Spleen (tissue), 7 donors: ENCODE measurements at regions not wholly inside any gene's neighbourhood (a gene's known extent, or its start where the extent isn't known, plus 50 kb on each side); places are given as distances from the start of the nearest gene placed in this dataset.

Experiments
- POLR2A ChIP-seq, 3 donors: fragments of 450-650 bp; IDR thresholded peaks; one replicate each; pipeline ENCODE4 v1.5.1; 2017; ENCODE audit warnings: antibody characterized with exemption in 3 of 3, mild to moderate bottlenecking in 1 of 3
- POLR2AphosphoS5 ChIP-seq, 3 donors: sonication (generic); formaldehyde crosslinking; IDR thresholded peaks; one replicate each; pipeline ENCODE4 v1.5.1; 2017; ENCODE audit warnings: antibody characterized with exemption in 3 of 3
- TF ChIP-seq, protein P1 (sequence below), 11 experiments: fragments of 200-600 bp in 7 of 11; fragments of 450-650 bp in 4 of 11; sonication (generic) in 4 of 11; IDR thresholded peaks in 8 of 11; conservative IDR thresholded peaks in 3 of 11; 1 replicate in 7 of 11; 2 replicates in 4 of 11; pipeline versions ENCODE4 v1.4.0 to v1.8.0; 2016 to 2021; ENCODE audit warnings: antibody characterized with exemption in 11 of 11, inconsistent platforms in 4 of 11, mild to moderate bottlenecking in 1 of 11
- donor health status: DM: no; HTN: no; CAD: no; lungs with moderate emphysema.
- donor health status: DM: no; HTN: no; CAD: no.
- donor health status: DM: no; HTN: no; CAD: no.

DNA sequence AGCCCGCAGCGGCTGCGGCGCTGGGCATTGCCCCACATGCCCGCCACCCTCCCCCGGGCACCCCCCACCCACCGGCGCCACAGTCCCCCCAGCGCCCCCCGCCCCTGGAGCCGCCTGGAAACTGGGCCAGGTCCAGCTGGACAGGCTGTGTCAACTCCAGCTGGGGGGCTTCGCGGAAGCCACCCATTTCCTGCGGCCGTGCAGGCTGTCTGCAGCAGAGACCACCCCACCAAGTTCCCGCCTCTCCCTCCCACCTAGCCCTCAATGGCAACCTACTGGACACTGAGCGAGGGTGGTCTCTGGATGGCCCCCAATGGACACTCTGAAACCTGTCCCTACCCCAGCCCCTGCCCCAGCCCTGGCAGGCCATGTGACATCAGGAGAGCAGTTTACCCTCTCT is 62.8 kb upstream of the GATA2 start:
- TF ChIP-seq POLR2AphosphoS5 (IDR thresholded peaks at IDR 0.05) (no peak), POLR2A (IDR thresholded peaks at IDR 0.05) (no peak)
- TF ChIP-seq, protein P1, sequence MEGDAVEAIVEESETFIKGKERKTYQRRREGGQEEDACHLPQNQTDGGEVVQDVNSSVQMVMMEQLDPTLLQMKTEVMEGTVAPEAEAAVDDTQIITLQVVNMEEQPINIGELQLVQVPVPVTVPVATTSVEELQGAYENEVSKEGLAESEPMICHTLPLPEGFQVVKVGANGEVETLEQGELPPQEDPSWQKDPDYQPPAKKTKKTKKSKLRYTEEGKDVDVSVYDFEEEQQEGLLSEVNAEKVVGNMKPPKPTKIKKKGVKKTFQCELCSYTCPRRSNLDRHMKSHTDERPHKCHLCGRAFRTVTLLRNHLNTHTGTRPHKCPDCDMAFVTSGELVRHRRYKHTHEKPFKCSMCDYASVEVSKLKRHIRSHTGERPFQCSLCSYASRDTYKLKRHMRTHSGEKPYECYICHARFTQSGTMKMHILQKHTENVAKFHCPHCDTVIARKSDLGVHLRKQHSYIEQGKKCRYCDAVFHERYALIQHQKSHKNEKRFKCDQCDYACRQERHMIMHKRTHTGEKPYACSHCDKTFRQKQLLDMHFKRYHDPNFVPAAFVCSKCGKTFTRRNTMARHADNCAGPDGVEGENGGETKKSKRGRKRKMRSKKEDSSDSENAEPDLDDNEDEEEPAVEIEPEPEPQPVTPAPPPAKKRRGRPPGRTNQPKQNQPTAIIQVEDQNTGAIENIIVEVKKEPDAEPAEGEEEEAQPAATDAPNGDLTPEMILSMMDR (IDR thresholded peaks at IDR 0.05 in 8 of 11, conservative IDR thresholded peaks at IDR 0.05 in 3 of 11) = no peak
